Lower leg skin (tissue), 4 donors: ENCODE measurements at regions not wholly inside any gene's neighbourhood (a gene's known extent, or its start where the extent isn't known, plus 50 kb on each side); places are given as distances from the start of the nearest gene placed in this dataset.

Experiments
- DNase-seq, 2 donors: peaks; one replicate each; pipeline ENCODE4 v3.0.0-alpha.2; 2019; ENCODE audit warnings: low spot score in 2 of 2
- H3K4me3 ChIP-seq: fragments of 200-600 bp; sonication (generic); 2 replicates; pipeline ENCODE4 v1.5.1; 2017; ENCODE audit warnings: mild to moderate bottlenecking, low read depth; ENCODE audit not compliant: poor library complexity, severe bottlenecking
- POLR2A ChIP-seq, 2 donors: fragments of 450-650 bp; IDR thresholded peaks; one replicate each; pipeline ENCODE4 v1.6.1; 2016 to 2017; ENCODE audit warnings: antibody characterized with exemption in 2 of 2, mild to moderate bottlenecking in 1 of 2, moderate library complexity in 1 of 2
- WGBS, 2 donors: methylation state at CpG; one replicate each; pipeline ENCODE4 v1.1.5; 2018; 5-methylcytosine and 5-hydroxymethylcytosine counted together
- intact Hi-C: fragments of 100-400 bp; cut with DNase I; formaldehyde crosslinking; loops from one replicate; pipeline ENCODE4 v1.15.0; 2023; ENCODE audit warnings: low total_unique reads
- TF ChIP-seq, protein P1 (sequence below), 3 donors: fragments of 450-650 bp; IDR thresholded peaks; one replicate each; pipeline ENCODE4 v1.5.1; 2016; ENCODE audit warnings: antibody characterized with exemption in 3 of 3, mild to moderate bottlenecking in 3 of 3, moderate library complexity in 2 of 3

DNA sequence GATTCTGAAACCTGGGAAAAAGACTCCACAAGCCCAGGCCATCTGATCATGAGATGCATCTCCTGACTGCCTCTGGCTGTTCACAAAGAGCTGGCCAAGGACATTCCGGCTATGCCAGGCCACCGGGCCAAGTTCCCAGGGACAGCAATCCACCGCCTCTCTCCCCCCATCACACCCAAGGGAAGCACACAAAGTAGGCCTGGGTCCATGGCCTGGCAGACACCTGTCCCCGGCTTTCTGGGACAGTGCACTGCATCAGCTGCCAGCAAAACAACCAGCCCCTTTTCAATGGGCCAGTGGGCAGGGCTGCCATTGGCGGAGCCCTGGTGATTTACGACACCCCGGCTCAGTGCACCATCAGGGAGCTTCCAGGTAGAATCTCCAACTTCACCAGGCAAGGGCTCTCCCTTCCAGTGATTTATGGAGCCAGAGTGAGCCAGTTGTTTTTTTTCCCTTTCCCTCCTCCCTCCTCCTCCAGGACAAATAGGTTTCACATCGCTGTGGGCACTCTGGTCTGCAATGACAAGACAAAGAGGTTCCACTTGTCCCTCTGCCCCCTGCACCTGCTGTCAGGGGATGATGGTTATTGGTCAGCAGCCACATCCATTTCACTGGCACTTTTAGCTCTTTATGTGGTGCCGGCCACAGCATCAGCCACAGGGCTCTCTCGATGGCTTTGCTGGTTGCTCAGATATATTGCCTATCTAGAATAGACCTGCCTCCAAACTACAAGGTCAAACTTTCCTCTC lies 149.6 kb downstream of the SLC38A6 start:
- TF ChIP-seq, protein P1, sequence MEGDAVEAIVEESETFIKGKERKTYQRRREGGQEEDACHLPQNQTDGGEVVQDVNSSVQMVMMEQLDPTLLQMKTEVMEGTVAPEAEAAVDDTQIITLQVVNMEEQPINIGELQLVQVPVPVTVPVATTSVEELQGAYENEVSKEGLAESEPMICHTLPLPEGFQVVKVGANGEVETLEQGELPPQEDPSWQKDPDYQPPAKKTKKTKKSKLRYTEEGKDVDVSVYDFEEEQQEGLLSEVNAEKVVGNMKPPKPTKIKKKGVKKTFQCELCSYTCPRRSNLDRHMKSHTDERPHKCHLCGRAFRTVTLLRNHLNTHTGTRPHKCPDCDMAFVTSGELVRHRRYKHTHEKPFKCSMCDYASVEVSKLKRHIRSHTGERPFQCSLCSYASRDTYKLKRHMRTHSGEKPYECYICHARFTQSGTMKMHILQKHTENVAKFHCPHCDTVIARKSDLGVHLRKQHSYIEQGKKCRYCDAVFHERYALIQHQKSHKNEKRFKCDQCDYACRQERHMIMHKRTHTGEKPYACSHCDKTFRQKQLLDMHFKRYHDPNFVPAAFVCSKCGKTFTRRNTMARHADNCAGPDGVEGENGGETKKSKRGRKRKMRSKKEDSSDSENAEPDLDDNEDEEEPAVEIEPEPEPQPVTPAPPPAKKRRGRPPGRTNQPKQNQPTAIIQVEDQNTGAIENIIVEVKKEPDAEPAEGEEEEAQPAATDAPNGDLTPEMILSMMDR (IDR thresholded peaks at IDR 0.05), result no peak
- TF ChIP-seq POLR2A (IDR thresholded peaks at IDR 0.05), result no peak
- 74 to 85% methylated on average over 9 to 10 of the region's 10 CpGs for WGBS, 2 donors
- intact Hi-C loops, result no loop called here
- no peak overlapping the region for H3K4me3 ChIP-seq
- DNase-seq, result no peak

DNA sequence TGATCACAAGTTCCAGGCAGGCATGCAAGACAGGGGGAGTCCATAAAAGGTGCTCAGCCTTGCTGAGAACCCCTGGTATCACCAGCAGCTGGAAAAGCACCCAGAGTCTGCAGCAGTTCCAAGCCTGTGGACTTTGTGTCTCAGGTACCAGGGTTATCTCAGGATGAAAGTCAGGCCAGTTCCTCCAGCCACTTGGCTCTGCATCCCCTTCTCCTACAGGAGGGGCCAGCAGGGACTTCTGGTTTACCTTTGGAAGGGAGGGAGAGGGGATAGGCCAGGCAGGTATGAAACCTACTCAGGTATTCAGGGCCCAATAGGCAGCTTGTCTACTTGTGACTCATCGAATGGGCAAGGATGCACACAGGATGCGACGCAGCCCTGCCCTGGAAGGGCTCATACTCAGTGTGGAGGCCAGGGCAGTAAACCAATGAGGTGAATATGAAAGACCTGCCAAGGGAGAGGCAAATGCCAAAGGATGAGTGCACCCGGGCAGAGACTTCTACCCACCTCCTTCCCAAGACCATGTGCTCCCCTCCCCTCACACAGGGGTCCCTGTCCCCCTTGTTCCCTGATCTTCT lies 148.2 kb downstream of the SLC38A6 start:
- intact Hi-C loops, result no loop called here
- DNase-seq, result no peak
- TF ChIP-seq, protein P1 (IDR thresholded peaks at IDR 0.05), result no peak
- 59 to 90% methylated on average over 4 of the region's 4 CpGs for WGBS, 2 donors
- H3K4me3 ChIP-seq, result no peak overlapping the region

DNA sequence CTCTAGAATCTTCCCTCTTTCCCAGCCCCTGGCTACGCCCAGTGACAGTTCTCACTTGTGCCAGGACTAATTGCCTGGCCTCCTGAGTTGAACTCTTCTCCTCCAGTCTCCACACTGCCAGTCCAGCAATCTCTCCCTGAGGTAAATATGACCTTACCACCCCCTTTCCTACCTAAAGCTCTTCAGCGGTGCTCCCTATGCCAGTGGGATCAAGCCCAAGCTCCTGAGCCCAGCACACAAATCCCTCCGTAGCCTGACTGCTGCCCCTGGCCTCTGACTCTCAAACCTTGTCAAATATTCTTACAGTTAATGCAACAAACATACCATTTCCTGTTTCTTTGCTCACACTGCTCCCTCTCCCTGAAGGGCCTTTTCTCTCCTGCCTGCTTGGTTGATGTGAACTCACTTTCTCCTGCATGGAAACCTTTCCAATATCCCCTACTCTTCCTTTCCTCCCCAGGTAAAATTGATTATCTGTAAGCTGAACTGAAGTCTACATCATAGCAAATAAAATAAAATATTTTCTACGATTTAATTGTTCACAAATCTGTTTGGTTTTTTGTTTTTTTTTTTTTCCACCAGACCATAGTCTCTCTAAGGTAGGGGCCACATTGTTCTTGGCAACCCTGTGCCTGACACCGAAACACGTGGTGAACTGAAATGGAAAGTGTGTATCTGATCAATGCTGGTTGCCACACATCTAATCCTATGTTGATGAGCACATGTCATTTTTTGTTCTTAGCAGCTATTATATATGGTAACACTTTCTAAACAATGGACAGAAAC lies 147.5 kb downstream of the SLC38A6 start:
- no peak overlapping the region for H3K4me3 ChIP-seq
- TF ChIP-seq, protein P1 (IDR thresholded peaks at IDR 0.05), result no peak
- TF ChIP-seq POLR2A (IDR thresholded peaks at IDR 0.05), result no peak
- intact Hi-C loops, result no loop called here
- no peak for DNase-seq
- 87 to 90% methylated on average over 6 of the region's 6 CpGs for WGBS, 2 donors

DNA sequence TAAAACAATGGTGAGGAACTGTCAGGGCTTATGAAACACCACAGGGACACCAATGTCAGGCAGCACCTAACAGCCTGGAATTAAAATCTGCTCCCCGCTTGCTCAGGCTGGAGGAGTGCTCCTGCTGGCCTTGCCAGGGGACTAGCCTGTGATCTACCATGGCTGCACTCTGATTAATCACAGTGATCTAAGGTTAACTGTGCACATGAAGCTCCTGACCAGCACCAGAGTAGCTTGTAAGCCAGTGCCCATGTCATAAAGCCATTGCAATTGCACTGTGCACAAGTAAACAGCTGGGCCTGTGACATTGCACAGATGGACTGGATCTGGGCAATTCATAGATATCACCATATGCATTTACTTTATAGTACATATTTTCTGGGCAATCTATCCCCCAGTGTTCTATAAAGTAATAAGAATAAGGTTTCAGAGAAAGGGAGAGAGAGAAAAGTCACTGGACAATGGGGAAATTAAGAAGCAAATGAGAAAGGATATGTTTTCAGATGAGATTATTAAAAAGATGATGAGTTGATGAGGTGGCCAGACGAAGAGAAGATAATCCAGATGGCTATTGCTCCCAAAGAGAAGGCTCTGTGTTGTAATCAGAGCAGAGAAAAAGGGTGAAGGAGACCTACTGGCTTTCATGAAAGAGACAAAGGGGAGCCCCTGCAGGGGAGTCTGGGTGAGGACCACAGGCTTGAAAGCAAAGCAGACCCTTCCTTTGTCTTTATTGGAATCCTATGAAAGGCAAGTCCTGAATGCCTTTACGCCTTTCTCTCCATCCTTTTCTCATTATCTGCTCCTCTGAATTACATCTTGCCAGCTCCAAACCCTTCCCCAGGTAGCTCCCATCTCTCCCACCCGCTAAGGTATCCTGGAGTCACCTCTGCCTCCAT lies 145.8 kb downstream of the SLC38A6 start:
- 90 to 95% methylated on average over 4 of the region's 4 CpGs for WGBS, 2 donors
- no peak for TF ChIP-seq POLR2A (IDR thresholded peaks at IDR 0.05)
- TF ChIP-seq, protein P1 (IDR thresholded peaks at IDR 0.05), result no peak
- no peak for DNase-seq
- no peak overlapping the region for H3K4me3 ChIP-seq
- intact Hi-C loops, result no loop called here

DNA sequence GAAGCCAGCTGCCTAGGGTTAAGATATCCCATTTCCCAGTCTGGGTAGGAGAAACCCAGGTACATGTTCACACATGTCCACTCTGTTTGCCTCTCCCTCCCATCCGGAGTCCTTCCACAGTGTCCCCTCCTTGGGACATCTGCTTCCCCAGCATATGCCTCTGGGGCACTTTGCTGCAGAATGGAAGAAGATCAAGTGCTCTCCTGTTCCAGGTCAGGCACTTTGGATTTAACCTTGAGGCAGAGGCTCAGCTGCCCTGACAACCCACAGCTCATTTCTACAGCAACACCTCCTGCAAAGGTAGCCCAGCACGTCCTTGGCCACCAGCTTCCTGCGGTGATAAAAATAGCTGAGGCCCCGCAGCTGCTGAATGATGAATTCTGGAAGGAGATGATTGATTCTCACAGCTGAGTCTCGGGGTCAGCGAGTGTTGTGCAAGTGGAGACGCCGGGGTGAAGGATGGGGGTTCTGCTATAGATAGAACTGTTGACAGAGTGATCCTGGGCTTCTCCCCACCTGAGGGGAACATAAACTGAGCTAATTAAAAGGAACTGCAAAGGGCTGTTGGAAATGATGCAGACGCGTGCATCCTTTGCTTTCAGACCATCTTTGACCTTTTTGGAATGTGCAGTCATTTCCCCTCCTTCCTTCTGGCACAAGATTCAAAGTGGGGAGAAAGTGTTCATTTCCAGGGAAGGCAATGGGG lies 145.0 kb downstream of the SLC38A6 start:
- no peak overlapping the region for H3K4me3 ChIP-seq
- no peak for DNase-seq
- intact Hi-C loops, result no loop called here
- TF ChIP-seq POLR2A (IDR thresholded peaks at IDR 0.05), result no peak
- TF ChIP-seq, protein P1 (IDR thresholded peaks at IDR 0.05), result no peak
- WGBS, 2 donors, result 34 to 36% methylated on average over 10 of the region's 10 CpGs
